GM21390 (cell line): ENCODE measurements at regions not wholly inside any gene's neighbourhood (a gene's known extent, or its start where the extent isn't known, plus 50 kb on each side); places are given as distances from the start of the nearest gene placed in this dataset.
"Not testable (repeated sequence)": the region's sequence is repeated elsewhere in the genome, so short reads cannot be mapped to it uniquely, and the experiment has no call there.

ENCODE experiments used
- ATAC-seq: cut with Tn5 transposase; IDR thresholded peaks from one replicate; pipeline ENCODE4 v1.9.1; 2021; ENCODE audit not compliant: unreplicated experiment

- no peak for ATAC-seq
Measured at GRCh38 chrX:13188731-13189309, 131.0 kb downstream of the ATXN3L start.

DNA sequence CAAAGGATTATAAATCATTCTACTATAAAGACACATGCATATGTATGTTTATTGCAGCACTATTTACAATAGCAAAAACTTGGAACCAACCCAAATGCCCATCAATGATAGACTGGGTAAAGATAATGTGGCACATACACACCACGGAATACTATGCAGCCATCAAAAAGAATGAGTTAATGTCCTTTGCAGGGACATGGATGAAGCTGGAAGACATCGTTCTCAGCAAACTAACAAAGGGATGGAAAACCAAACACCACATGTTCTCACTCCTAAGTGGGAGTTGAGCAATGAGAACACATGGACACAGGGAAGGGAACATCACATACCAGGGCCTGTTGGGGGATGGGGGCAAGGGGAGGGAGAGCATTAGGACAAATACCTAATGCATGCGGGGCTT lies 133.2 kb downstream of the ATXN3L start:
- ATAC-seq = not testable (repeated sequence)

DNA sequence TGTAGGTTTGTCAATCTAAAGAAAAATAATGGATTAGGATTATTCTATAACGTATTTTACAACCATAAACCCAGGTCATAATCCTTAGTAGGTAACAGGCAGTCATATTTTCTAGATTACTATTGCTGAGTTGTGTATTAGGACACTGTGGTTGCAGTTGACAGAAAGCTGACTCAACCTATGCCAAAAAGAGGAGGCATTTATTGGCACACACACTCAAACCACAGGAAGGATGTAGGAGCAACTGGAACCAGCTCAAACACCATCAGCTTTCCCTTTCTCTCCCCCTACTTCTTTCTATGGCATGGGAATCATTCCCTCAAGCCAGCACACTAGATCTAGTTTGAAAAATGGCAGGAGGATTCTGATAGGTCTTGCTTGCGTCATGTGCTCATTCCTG lies 136.4 kb upstream of the FAM9C start:
- ATAC-seq = no peak

DNA sequence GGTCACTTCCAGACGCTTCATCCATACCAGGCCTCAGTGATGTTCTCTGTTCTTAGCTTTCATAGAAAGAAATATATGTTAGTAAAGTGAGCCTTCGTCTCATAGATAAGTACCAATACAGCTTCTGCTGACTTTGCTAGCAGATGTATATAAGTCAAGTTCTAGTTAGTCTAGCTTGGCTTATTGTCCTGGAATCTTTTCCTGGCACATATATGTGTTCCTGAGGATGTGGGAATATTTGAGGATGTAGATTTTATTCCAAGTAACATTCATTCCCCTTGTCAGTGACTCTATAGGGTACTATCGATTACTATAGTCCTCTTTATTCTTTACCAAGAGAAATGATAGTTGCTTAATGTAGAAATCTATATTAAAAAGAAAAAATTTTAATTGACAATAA lies 135.2 kb upstream of the FAM9C start:
- ATAC-seq = no peak

DNA sequence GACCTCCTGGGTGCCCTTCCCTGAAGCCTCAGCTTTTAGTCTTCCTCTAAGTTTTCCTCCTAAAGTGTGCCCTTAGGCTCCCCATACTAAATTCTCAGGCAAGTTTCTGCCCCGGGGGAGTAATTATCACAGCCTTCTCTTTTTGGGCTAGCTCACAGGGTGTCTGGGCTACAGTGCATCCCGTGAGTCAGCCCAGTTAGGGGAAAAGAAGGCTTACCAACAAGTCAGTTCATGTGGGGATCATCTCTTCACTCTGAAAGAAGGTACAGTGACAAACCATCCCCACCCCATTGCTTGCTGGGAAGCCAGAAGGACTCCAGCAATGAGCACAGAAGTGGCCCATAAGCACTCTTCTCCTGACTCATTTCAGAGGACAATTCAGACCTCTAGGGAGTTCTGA lies 134.7 kb upstream of the FAM9C start:
- ATAC-seq = no peak

DNA sequence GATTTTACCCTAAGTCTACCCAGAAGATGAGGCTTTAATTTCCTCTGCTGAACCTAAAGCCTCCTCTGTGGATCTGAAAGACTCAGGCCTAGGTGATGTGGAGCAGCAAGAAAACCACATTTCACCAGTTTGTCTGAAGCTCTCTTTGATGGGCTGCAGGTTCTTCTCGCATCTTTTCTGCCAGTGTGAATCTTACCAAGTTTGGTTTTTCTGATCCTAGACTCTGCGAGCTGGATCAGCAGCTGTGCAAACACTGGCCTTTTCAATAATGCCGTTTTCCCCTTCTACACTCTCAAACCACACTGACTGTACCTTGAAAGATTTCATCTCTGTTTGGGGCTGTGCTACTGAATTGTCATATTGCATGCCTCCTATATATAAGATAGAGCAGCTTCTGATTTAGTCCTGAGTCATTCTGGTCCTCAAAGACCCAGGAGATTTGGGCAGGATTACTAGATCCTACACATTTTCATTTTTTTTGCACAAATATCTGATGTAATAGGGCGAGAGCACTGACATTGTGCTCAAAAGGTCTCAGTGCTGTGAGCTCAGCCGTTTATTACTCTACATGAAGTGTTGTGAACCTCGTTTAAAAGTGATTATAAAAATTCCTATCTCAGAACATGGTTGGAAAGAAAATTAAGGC lies 133.6 kb upstream of the FAM9C start:
- ATAC-seq = no peak

DNA sequence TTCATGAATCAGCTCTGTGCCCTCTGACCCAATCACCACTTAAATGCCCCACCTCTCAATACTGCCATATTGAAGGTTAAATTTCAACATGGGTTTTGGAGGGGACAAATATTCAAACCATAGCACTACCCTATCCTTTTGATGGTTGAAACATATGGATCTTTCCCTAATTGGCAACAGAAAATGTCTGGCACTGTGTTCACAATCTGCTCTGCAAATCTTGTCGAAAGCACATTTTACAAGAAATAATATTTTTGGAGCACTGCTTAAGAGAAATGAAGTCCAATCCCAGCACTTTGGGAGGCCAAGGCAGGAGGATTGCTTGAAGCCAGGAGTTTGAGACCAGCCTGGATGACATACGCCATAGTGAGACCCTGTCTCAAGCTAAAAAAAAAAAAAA lies 130.6 kb upstream of the FAM9C start:
- no peak for ATAC-seq

DNA sequence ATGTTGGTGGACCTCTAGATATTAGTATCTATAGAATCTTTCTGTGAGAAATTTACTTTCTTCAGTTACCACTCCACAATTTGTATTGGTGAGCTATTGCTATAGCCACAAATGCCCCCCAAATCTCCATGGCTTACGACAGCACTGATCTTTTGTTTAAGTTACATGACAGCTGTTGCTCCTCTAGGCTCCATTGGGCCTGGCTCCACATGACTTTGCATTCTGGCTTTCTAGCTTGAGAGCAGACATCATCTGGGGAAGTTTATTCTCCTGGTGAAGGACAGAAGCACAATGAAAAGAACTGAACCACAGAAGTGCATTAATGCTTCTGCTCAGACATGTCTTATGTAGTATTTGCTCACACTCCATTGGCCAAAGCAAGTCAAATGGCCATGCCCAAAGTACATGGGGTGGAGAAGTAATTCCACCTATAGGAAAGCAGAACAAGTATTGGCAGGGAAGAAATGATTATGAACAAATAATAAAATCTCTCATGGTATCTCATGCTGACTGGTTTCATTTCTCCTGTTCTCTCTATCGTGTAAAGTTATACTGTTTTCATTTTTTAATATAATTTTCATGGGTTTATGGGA lies 126.6 kb upstream of the FAM9C start:
- no peak for ATAC-seq

DNA sequence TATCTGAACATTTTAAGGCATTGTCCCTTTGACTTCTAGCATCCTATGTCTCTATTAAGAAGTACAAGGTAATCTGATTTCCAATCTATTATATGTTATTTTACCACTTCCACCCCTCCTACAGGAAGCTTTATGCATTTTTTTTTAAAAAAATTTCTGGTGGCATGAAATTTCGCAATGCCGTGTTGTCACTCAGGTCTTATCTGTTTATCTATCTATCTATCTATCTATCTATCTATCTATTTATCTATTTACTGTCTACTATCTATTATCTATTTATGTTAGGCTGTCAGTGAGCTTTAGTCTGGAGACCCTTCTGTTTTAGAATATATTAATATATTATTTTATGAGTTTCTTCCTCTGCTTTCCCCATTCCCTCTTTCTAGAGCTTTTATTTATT lies 125.3 kb upstream of the FAM9C start:
- ATAC-seq = no peak

- no peak for ATAC-seq
Measured at GRCh38 chrX:13168269-13168668, 123.8 kb upstream of the FAM9C start.

- no peak for ATAC-seq
Measured at GRCh38 chrX:13167481-13168231, 123.2 kb upstream of the FAM9C start.

DNA sequence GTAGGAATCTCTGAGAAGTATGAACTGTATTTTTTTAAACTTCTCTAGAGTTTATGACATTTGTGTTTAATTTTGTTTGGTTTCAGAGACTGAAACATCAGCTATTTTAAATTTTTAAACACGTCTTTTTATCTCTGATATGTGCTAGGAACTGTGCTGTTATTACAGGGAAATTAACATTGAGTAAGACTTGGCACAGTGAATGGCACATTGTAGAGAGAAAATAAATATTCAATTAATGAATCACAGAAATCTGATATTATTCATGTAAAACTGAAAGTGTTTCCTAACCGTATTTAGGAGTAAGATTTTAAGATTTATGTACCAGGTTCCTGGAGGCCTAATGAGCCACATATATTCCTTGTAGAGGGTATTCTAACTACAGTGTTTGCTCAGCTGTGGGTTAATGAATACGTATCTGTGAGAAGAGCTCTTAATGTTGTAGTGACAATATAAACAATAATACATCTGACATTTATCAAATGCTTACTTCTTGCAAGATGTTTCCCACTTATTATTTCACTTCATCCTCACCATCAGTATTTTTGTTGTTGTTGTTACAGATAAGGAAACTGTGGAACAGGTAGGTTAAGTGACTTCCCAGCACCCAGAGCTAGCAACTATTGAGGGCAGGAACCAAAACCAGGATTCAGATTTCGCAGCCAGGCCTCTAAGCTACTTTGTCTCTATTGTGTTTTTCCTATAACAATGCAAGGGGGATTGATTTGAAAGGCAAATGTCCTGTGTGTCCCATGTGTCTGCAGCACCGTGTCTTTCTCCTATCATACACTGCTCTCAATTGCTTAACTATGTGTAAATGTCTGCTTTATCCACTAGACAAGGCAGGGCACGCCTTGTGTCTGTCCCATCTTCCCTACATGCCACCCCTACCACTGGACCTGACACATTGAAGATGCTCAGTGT lies 121.1 kb upstream of the FAM9C start:
- no peak for ATAC-seq

GRCh38 chrX:13164611-13165010 lies 120.2 kb upstream of the FAM9C start:
- no peak for ATAC-seq

DNA sequence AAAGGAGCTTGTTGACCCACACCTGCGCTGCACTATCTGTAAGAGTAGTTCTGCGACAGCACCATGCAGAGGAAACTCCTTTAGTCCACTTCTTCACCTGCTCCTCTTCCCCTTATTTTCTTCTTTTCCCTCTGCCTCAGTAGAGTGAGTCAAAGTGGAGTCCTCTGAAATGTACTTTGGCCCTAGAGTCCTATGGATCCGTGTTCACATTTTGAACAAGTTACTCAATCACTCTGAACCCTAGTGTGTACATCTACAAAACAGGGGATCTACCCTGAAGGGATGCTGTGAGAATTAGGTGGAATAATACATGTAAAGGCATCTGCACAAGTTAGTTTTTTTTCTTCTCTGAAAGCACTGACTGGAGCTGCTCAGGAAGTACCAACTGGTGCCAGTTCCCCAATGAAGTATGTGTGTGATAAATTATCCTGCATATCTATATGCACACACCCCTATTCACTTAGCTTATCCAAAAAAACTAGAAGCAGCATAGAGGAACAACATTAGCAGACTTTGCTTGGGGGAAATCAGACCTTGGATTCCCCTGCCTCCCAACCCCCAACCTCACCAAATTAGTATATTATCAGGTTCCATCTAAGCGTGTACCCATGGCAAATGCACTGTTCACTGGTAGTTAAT lies 118.5 kb upstream of the FAM9C start:
- no peak for ATAC-seq

DNA sequence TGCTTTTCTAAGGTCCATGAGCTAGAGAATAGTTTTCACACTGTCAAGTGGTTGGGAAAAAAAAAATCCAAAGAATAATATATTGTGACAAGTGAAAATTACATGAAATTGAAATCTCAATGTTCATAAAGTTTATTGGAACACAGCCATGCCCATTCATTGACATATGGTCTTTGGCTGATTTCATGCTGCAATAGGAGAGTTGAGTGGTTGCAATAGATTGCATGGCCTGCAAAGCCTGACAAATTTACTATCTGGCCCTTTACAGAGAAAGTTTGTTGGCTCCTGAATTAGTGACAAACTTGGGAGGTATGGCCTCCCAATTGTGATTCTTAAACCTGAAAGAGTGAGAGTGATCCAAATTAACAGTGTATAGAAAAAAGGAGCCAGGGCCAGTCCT lies 115.5 kb upstream of the FAM9C start:
- ATAC-seq = no peak

GRCh38 chrX:13158911-13159310 lies 114.5 kb upstream of the FAM9C start:
- ATAC-seq = no peak

GRCh38 chrX:13155550-13155949 lies 111.1 kb upstream of the FAM9C start:
- not testable (repeated sequence) for ATAC-seq

DNA sequence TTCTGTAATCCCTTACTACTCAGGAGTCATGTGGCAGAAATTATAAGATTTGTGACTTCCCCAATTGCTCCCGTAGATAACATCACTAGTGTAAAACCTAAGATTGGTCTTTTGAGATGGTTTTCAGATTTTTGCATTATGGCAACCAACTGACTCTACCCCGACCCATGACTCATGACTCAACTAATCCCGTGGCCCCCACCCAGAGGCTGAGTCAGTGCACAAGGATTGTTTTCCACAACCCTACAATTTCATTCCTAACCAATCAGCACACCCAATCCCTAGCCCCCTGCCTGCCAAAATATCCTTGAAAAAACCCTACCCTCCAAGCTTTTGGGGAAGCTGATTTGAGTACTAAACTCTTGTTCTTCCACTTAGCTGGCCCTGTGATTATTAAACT lies 109.4 kb upstream of the FAM9C start:
- no peak for ATAC-seq

GRCh38 chrX:13152518-13153185 lies 108.2 kb upstream of the FAM9C start:
- no peak for ATAC-seq
